ENCODE measurements at regions not wholly inside any gene's neighbourhood (a gene's known extent, or its start where the extent isn't known, plus 50 kb on each side); places are given as distances from the start of the nearest gene placed in this dataset.

GRCh38 chr14:37948266-37948665 lies 259.4 kb upstream of the SSTR1 start:
- no peaks in the 10 kb centered on the region for H4K20me1 ChIP-seq (ENCODE audit: insufficient read depth, low read length)
- H3K27me3 ChIP-seq (ENCODE audit: insufficient read depth, low read length), result no peaks in the 10 kb centered on the region
- TF ChIP-seq CTCF (IDR thresholded peaks at IDR 0.05; ENCODE audit: extremely low read depth, low read depth, low read length), result no peak
- H3K9me3 ChIP-seq (ENCODE audit: low read depth, low read length), result no peaks in the 10 kb centered on the region
- no peak for DNase-seq (ENCODE audit: insufficient read length, low spot score, missing footprints)
- H3K4me2 ChIP-seq (ENCODE audit: insufficient read depth, low read length), result no peak overlapping the region
- H3K36me3 ChIP-seq (ENCODE audit: insufficient read depth, low read length), result no peaks in the 10 kb centered on the region
- no peak overlapping the region for H3K4me3 ChIP-seq (ENCODE audit: insufficient read depth, low read length)
- no peak overlapping the region for H3K27ac ChIP-seq (ENCODE audit: low read depth, low read length)
- H2AFZ ChIP-seq (ENCODE audit: low read length), result no peak overlapping the region
- no peaks in the 10 kb centered on the region for H3K79me2 ChIP-seq (ENCODE audit: insufficient read depth, low read length)
- H3K4me1 ChIP-seq (ENCODE audit: insufficient read depth, low read length), result no peaks in the 10 kb centered on the region

- Histone ChIP-seq H3K4me2 (ENCODE audit: insufficient read depth, low read length) (no peak overlapping the region), H3K79me2 (ENCODE audit: insufficient read depth, low read length) (no peaks in the 10 kb centered on the region), H3K4me3 (ENCODE audit: insufficient read depth, low read length) (no peak overlapping the region), H3K9me3 (ENCODE audit: low read depth, low read length) (no peaks in the 10 kb centered on the region), H3K27me3 (ENCODE audit: insufficient read depth, low read length) (no peaks in the 10 kb centered on the region), H4K20me1 (ENCODE audit: insufficient read depth, low read length) (no peaks in the 10 kb centered on the region), H3K4me1 (ENCODE audit: insufficient read depth, low read length) (no peaks in the 10 kb centered on the region), H2AFZ (ENCODE audit: low read length) (no peak overlapping the region), H3K27ac (ENCODE audit: low read depth, low read length) (no peak overlapping the region), H3K36me3 (ENCODE audit: insufficient read depth, low read length) (no peaks in the 10 kb centered on the region)
- no peak for DNase-seq (ENCODE audit: insufficient read length, low spot score, missing footprints)
- no peak for TF ChIP-seq CTCF (IDR thresholded peaks at IDR 0.05; ENCODE audit: extremely low read depth, low read depth, low read length)
These were observed 239.0 kb upstream of the SSTR1 start for GRCh38 chr14:37968664-37969240.

DNA sequence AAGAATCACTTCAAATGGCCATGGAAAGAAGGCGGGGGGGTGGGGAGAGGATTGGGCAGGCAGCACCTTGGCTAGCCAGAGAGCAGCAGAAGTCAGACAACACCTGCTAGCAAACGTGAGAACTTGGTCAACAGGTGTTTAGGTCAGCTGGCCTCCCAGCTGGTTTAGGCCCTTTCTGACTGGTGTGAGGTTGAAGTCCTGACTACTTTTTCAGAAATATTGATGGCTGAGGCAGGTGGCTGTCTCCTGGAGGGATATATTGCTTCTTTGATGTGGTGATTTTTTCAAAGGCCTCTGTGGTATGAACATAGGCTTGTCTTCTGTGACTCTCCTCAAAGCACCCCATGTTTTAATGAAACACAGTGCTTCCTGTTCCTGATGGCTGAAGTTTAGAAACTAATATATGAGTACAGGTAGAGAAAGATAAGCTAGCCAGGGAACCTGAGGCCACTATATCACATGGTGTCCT lies 238.2 kb upstream of the SSTR1 start:
- Histone ChIP-seq H3K27me3 (ENCODE audit: insufficient read depth, low read length) (no peaks in the 10 kb centered on the region), H3K79me2 (ENCODE audit: insufficient read depth, low read length) (no peaks in the 10 kb centered on the region)

DNA sequence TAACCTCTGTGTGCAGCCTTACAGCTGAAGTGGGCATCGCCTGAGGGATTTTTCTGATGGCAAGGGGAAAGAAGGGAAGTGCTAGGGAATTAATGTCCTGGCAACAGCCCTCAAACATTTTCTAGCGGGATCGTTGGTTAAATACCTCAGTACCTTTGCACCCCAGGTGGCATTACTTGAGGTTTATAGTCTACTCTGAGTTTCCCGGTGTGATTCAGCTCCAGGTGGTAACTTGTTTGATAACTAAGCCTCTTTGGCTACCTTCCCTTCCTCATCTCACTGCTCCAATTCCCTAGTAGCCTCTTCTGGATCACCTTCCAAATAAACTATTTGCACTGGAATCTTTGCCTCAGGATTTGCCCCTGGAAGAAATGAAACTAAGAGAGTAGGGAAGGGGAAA lies 237.0 kb upstream of the SSTR1 start:
- no peak for TF ChIP-seq CTCF (IDR thresholded peaks at IDR 0.05; ENCODE audit: extremely low read depth, low read depth, low read length)
- DNase-seq (ENCODE audit: insufficient read length, low spot score, missing footprints), result no peak
- Histone ChIP-seq H3K4me1 (ENCODE audit: insufficient read depth, low read length) (no peaks in the 10 kb centered on the region), H3K27ac (ENCODE audit: low read depth, low read length) (no peak overlapping the region), H4K20me1 (ENCODE audit: insufficient read depth, low read length) (no peaks in the 10 kb centered on the region), H3K36me3 (ENCODE audit: insufficient read depth, low read length) (no peaks in the 10 kb centered on the region), H3K4me2 (ENCODE audit: insufficient read depth, low read length) (no peak overlapping the region), H3K27me3 (ENCODE audit: insufficient read depth, low read length) (no peaks in the 10 kb centered on the region), H3K79me2 (ENCODE audit: insufficient read depth, low read length) (no peaks in the 10 kb centered on the region), H3K9me3 (ENCODE audit: low read depth, low read length) (no peaks in the 10 kb centered on the region), H2AFZ (ENCODE audit: low read length) (no peak overlapping the region), H3K4me3 (ENCODE audit: insufficient read depth, low read length) (no peak overlapping the region)

More for the DNA sequence above, 238.2 kb upstream of the SSTR1 start:
- H3K27ac ChIP-seq (ENCODE audit: low read depth, low read length), result no peak overlapping the region
- no peak overlapping the region for H3K4me2 ChIP-seq (ENCODE audit: insufficient read depth, low read length)
- H4K20me1 ChIP-seq (ENCODE audit: insufficient read depth, low read length), result no peaks in the 10 kb centered on the region
- TF ChIP-seq CTCF (IDR thresholded peaks at IDR 0.05; ENCODE audit: extremely low read depth, low read depth, low read length), result no peak
- no peak overlapping the region for H2AFZ ChIP-seq (ENCODE audit: low read length)
- no peak overlapping the region for H3K4me3 ChIP-seq (ENCODE audit: insufficient read depth, low read length)
- H3K4me1 ChIP-seq (ENCODE audit: insufficient read depth, low read length), result no peaks in the 10 kb centered on the region
- no peaks in the 10 kb centered on the region for H3K36me3 ChIP-seq (ENCODE audit: insufficient read depth, low read length)
- DNase-seq (ENCODE audit: insufficient read length, low spot score, missing footprints), result no peak
- H3K9me3 ChIP-seq (ENCODE audit: low read depth, low read length), result no peaks in the 10 kb centered on the region
